SU-DHL-6 (cell line): ENCODE measurements at regions not wholly inside any gene's neighbourhood (a gene's known extent, or its start where the extent isn't known, plus 50 kb on each side); places are given as distances from the start of the nearest gene placed in this dataset.

Experiments used
- H2AFZ ChIP-seq: fragments of 200-600 bp; sonication (generic); 2 replicates; pipeline ENCODE4 v1.6.1; 2014; ENCODE audit warnings: low read depth, mild to moderate bottlenecking, moderate library complexity, mixed read lengths, antibody characterized with exemption, low read length; ENCODE audit not compliant: severe bottlenecking
- H3F3A ChIP-seq: fragments of 200-600 bp; shearing (Covaris generic); 2 replicates; pipeline ENCODE4 v1.6.0; 2016; ENCODE audit warnings: antibody characterized with exemption, mild to moderate bottlenecking; ENCODE audit not compliant: insufficient read depth
- H3K27ac ChIP-seq: fragments of 200-600 bp; sonication (generic); 2 replicates; pipeline ENCODE4 v1.5.1; 2016; ENCODE audit warnings: low read depth, mild to moderate bottlenecking, low read length, moderate library complexity, mixed read lengths
- H3K27me3 ChIP-seq: fragments of 200-600 bp; sonication (generic), shearing (Covaris generic); 2 replicates; pipeline ENCODE4 v1.6.0; 2014; ENCODE audit warnings: mild to moderate bottlenecking, low read length
- H3K36me3 ChIP-seq: fragments of 200-600 bp; sonication (generic); 2 replicates; pipeline ENCODE4 v1.6.1; 2014; ENCODE audit warnings: mild to moderate bottlenecking, low read length, mixed read lengths
- H3K4me2 ChIP-seq: fragments of 300-600, 200-600 bp; shearing (Covaris generic), sonication (generic); 2 replicates; pipeline ENCODE4 v1.6.0; 2014; ENCODE audit warnings: low read length, low read depth, mild to moderate bottlenecking; ENCODE audit not compliant: poor library complexity, severe bottlenecking
- H3K4me3 ChIP-seq: fragments of 200-600 bp; sonication (generic); 2 replicates; pipeline ENCODE4 v1.5.1; 2014; ENCODE audit warnings: antibody characterized with exemption, low read length, mild to moderate bottlenecking, mixed read lengths; ENCODE audit not compliant: insufficient read depth, poor library complexity, severe bottlenecking
- H3K79me2 ChIP-seq: fragments of 200-600 bp; sonication (generic); 2 replicates; pipeline ENCODE4 v1.6.1; 2014; ENCODE audit warnings: mild to moderate bottlenecking, low read length, moderate library complexity; ENCODE audit not compliant: insufficient read depth
- H3K9ac ChIP-seq: fragments of 200-600 bp; sonication (generic); 2 replicates; pipeline ENCODE4 v1.7.0; 2014; ENCODE audit warnings: mild to moderate bottlenecking, low read length
- H3K9me2 ChIP-seq: fragments of 200-600 bp; sonication (generic); replicated peaks from 2 replicates; pipeline ENCODE4 v1.6.1; 2014; ENCODE audit warnings: low read length; ENCODE audit not compliant: insufficient read depth
- H3K9me3 ChIP-seq: fragments of 200-600 bp; sonication (generic); 2 replicates; pipeline ENCODE4 v1.6.1; 2014; ENCODE audit warnings: low read length, mixed read lengths; ENCODE audit not compliant: insufficient read depth
- H4K20me1 ChIP-seq: fragments of 200-600 bp; sonication (generic); 2 replicates; pipeline ENCODE4 v1.6.1; 2014; ENCODE audit warnings: low read depth, mild to moderate bottlenecking, antibody characterized with exemption, low read length, moderate library complexity, mixed read lengths
- EZH2phosphoT487 ChIP-seq: fragments of 200-600 bp; sonication (generic), shearing (Covaris generic); conservative IDR thresholded peaks from 2 replicates; pipeline ENCODE4 v1.6.1; 2018; ENCODE audit warnings: mild to moderate bottlenecking, antibody characterized with exemption, low read length, moderate library complexity, mixed read lengths
- TF ChIP-seq, protein P1 (sequence below): fragments of 200-600 bp; sonication (generic); IDR thresholded peaks from one replicate; pipeline ENCODE4 v1.5.1; 2017; ENCODE audit warnings: antibody characterized with exemption, mild to moderate bottlenecking, low read length, moderate library complexity; ENCODE audit not compliant: insufficient read depth, poor library complexity, severe bottlenecking

DNA sequence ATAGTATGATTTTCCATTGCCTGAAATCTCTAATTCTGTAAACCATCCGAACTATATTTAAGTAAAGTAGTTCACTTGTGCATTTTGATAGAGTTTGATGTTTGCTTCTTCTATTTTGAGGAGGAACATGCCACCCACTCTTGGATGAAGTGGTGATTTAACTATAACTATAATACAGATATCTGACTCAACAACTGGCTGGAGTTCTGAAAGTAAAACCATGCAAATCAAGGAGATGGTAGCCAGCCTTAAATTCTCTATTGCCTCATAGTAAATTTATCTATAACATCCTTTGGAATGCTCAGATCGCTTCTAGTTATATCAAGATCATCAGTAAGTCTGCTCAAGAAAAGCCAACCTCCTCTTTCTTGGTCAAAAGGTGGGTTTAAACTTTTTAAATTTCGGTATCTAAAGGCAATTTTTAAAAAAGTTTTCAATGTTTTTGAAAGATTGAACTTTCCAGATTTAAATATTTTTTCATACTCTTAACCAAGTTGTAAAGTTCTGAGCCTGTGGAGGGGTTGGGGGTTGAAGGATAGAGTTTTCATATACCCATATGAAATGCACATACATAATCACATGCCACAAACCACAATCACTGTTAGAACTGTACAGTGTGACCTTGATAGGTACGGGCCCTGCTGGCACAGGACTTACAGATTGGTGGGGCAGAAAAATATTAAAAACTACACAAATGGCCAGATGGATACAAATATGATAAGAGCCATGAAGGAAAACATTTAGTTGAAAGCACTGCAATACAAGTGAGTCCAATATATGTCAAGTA is 90.5 kb upstream of the RFC3 start:
- Histone ChIP-seq H4K20me1 (no peaks in the 10 kb centered on the region), H3K9me2 (no peaks in the 10 kb centered on the region), H3K4me3 (no peak overlapping the region), H2AFZ (peak overlapping the region; percentile 30), H3K27me3 (no peaks in the 10 kb centered on the region), H3K79me2 (no peaks in the 10 kb centered on the region), H3K9me3 (no peaks in the 10 kb centered on the region), H3F3A (peaks cover 47% of the 10 kb centered on the region), H3K27ac (peak overlapping the region; percentile 96), H3K36me3 (no peaks in the 10 kb centered on the region), H3K9ac (peak overlapping the region; percentile 57), H3K4me2 (peak overlapping the region; percentile 61)
- no peak for TF ChIP-seq EZH2phosphoT487
- TF ChIP-seq, protein P1, sequence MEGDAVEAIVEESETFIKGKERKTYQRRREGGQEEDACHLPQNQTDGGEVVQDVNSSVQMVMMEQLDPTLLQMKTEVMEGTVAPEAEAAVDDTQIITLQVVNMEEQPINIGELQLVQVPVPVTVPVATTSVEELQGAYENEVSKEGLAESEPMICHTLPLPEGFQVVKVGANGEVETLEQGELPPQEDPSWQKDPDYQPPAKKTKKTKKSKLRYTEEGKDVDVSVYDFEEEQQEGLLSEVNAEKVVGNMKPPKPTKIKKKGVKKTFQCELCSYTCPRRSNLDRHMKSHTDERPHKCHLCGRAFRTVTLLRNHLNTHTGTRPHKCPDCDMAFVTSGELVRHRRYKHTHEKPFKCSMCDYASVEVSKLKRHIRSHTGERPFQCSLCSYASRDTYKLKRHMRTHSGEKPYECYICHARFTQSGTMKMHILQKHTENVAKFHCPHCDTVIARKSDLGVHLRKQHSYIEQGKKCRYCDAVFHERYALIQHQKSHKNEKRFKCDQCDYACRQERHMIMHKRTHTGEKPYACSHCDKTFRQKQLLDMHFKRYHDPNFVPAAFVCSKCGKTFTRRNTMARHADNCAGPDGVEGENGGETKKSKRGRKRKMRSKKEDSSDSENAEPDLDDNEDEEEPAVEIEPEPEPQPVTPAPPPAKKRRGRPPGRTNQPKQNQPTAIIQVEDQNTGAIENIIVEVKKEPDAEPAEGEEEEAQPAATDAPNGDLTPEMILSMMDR = no peak

DNA sequence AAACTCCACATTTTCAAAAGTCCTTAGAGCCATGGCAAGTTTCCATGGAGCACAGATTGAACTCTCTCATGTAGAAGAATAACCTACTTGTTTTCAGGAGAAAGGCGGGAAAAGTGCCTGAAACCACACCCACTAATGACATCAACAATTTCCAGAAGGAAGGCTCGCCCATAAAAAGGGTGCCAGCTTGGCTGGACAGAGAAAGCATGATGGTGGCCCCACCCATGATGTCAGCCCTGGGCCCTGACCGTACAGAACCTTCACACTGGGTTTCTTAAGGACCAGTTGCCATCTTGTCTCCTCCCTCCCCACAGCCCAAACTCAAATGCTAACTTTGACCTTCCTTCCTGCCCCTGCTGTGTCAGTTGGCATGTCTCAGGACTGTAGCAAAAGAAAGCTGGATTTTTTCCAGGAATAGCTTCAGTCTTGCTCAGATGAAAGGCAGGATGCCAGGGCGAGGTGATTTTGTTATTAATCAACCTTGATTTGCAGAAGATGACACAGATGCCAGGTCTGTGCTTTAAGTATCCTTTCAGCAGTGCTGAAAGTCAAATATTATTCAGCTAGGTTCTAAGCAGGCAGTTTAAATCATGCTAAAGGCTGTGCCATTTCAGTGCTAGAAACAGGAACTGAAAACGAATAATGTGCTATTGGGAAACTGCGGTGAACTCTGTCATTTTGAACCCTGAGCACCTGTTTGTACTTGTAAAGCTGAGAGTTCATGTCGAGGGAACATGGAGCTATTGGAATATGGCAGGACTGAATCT is 89.5 kb upstream of the RFC3 start:
- Histone ChIP-seq H3K4me3 (peak overlapping the region; percentile 27), H3K9ac (peak overlapping the region; percentile 57), H3K36me3 (no peaks in the 10 kb centered on the region), H3F3A (peaks cover 48% of the 10 kb centered on the region), H3K4me2 (peak overlapping the region; percentile 61), H3K27me3 (no peaks in the 10 kb centered on the region), H4K20me1 (no peaks in the 10 kb centered on the region), H3K9me2 (no peaks in the 10 kb centered on the region), H3K9me3 (no peaks in the 10 kb centered on the region), H3K27ac (peak overlapping the region; percentile 96), H2AFZ (peak overlapping the region; percentile 5), H3K79me2 (no peaks in the 10 kb centered on the region)
- TF ChIP-seq, protein P1 = no peak

DNA sequence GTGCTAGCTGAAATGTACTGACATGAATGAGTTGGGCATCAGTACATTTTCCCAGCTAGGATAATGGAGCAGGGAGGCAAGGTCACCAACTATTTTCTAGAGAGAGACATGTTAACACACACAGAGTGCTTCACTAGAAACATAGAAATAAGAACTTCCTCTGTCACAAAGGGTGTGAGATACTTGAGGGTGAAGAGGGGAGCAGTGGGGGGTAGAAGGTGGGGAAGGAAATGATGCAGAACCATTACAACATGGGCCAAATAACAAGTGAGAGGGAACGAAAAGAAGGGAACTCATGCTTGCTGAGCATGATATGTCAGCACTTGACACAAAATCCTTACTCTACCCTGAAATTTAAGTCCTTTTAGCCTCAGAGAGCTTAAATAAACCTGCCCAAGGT is 87.8 kb upstream of the RFC3 start:
- TF ChIP-seq EZH2phosphoT487 = no peak
- TF ChIP-seq, protein P1 = no peak
- no peaks in the 10 kb centered on the region for H3K27me3 ChIP-seq
- no peaks in the 10 kb centered on the region for H3K79me2 ChIP-seq
- H3K9me2 ChIP-seq = no peaks in the 10 kb centered on the region
- peak overlapping the region; percentile 61 for H3K4me2 ChIP-seq
- no peaks in the 10 kb centered on the region for H3K36me3 ChIP-seq
- no peak overlapping the region for H3K4me3 ChIP-seq
- peak overlapping the region; percentile 96 for H3K27ac ChIP-seq
- H3K9ac ChIP-seq = peak overlapping the region; percentile 57
- H3F3A ChIP-seq = peaks cover 37% of the 10 kb centered on the region
- peak overlapping the region; percentile 10 for H2AFZ ChIP-seq
- H3K9me3 ChIP-seq = no peaks in the 10 kb centered on the region
- H4K20me1 ChIP-seq = no peaks in the 10 kb centered on the region
